Stimulated activated CD8-positive, alpha-beta memory T cell treated with anti-CD3 and anti-CD28 coated beads, Interleukin-15, amount 100 ng/mL, for 48 hours (primary cell): ENCODE measurements at regions not wholly inside any gene's neighbourhood (a gene's known extent, or its start where the extent isn't known, plus 50 kb on each side); places are given as distances from the start of the nearest gene placed in this dataset.
"Not testable (repeated sequence)": the region's sequence is repeated elsewhere in the genome, so short reads cannot be mapped to it uniquely, and the experiment has no call there.

Source experiments
- DNase-seq, 2 donors: peaks; one replicate each; pipeline ENCODE4 v3.0.0-alpha.2; 2020; ENCODE audit warnings: low read depth in 2 of 2

DNA sequence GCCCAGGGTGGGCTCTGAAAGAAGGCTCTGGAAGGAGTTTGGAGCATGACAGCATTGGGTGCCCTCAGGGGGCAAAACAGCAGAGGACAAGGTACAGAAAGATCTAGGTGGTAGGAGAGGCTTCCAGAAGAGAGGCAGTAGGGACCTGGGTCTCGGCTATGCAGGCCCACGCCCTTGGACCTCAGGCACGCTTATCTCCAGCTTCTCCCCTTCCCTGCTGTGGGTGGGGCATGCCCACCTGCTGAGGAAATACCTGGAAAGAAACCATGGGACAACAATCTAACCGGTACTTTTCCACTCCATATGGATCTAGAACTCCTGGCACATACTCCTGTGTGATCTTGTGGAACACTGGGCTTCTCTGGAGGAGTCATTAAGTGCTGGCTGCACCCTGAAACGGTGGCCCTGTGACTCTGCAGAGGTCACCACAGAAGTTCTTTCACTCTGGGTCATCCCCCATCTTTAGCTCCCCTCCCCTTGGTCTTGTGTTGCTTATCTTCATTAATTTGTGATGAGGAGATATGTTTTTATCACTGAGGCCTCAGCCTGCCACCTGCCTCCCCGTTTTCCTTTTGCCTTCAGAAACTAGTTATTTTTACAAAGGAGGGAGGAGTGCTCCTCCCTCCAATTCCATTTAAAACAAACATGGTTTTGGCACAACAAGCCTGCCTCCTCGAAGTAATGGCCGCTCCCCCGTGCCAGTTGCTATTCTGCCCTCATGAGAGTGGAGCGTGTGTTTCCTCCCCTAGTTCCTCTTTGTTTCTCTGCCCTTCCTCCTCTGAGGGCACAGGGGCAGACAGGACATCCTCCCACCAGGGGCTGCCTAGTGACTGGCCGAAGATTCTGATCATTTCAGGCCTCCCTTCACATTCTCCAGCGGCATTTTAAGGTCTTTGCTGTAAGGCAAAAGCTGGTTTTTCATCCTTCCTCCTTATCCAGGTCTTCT lies 78.0 kb upstream of the ATP5PO start:
- no peak for DNase-seq

DNA sequence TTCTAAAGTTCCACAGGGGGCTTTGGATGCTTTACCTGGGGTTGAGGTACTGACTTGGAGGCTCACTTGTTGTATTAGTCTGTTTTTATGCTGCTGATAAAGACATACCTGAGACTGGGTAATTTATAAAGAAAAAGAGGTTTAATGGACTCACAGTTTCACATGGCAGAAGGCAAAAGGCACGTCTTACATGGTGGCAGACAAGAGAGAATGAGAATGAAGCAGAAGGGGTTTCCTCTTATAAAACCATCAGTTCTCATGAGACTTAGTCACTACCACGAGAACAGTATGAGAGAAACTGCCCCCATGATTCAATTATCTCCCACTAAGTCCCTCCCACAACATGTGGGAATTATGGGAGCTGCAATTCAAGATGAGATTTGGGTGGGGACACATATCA lies 76.8 kb upstream of the ATP5PO start:
- DNase-seq: not testable (repeated sequence)

DNA sequence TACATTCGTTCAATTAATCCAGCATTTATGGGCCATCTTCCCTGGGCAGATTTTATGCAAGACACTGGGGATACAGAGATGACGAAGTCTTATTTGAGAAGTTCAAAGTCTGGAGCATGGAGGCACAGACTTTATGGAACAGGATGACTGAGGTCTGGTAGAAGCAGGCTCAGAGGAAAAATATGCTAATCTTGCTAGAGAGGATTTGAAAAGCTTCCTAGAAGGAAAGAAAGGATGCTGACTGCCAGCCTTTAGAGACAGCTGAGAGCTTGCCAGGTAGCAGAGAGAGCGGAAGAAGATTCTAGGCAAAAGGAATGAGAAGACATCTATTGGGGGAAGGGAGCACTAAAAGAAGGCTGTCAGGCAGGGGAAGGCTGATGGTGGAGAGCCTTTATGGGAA lies 75.5 kb upstream of the ATP5PO start:
- DNase-seq: no peak

DNA sequence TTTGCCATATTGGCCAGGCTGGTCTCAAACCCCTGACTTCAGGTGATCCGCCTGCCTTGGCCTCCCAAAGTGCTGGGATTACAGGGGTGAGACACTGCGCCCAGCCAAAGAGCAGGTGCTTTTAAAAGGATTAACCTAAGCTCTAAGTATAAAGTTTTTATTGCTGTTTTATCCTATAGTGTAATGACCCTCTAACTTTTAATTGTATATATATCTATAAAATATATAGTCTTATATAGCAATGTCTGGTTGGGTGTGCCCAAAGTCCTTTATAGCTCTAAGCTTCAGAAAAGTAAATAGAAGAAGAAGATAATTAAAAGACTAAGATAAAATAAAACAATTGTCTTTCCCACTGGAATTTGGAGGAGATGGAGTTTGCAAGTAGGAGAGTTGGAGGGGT lies 73.8 kb upstream of the ATP5PO start:
- no peak for DNase-seq

DNA sequence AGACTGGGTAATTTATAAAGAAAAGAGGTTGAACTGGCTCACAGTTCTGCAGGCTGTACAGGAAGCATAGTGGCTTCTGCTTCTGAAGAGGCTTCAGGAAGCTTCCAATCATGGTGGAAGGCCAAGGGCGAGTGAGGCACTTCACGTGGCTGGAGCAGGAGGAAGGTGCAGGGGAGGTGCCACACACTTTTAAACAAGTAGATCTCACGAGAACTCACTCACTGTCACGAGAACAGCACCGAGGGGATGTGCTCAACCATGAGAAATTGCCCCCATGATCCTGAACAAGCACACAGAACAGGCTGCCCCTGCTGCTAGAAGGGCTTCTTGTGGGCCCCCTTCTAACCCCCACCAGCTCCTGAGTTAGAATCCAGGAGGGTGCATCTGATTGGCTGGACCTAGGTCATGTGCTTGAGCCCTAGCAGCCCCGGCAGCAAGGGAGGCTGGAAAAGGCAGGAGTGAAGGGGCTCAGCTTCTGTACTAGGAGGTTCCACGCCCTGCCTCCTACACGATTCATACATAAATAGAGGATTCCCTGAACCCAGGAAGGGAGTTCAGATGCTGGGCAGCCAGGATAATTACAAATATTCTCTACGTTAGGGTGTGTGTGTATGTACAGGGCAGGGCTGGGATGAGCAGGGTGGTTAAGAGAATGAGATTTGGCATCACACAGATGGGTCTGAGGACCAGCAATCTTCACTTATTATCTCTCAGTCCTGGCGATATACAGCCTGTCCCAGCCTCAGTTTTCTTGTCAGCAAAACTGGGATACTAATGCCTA lies 72.8 kb upstream of the ATP5PO start:
- DNase-seq: no peak

DNA sequence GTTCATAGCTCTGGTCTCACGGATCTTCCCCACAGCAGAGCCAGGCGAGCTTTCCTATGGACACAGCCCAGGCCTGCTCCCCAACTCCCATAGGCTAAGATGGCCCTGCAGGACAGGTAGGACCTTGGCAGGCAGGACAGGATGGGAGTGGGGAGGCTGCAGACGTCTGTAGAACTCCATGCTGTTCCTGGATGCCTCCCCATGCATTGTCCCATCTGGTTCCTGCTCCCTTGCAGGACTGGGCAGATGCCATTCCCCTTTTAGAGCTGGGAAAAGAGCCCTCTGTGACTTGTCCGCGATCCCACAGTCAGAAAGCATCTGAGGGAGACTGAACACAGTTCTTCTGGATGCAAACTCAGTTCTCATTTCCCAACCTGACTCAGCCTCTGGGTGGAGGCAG lies 71.9 kb upstream of the ATP5PO start:
- DNase-seq: no peak

DNA sequence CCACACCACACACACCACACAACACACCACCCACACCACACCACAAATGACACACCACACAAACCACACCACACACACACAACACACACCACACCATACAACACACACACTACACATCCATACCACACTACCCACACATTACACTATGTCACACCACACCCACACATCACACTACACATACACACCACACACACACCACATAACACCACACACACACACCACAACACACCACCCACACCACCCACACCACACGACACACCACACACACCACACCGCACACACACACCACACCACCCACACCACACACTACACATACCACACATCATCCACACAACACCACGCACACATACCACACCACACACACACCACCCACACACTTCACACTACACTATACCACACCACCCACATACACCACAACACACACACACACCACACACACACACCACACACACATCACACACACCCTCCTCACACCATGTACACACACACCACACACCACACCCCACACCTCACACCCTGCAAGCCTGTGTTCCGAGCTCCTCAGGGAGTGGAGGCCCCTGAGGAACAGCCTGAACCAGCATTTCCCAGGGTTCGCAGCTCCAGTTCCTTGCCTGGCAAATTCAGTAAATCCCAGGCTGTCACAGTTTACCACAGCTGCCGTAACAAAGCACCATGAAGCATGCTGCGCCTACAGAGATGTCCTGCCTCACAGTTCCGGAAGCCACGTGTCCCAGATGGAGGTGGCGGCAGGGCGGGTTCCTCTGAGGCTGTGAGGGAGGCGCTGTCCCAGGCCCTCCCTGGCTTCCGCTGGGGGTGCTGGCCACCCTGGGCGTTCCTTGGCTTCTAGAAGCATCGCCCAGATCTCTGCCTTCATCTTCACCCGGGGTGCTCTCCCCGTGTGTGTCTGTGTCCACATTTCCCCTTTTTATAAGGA lies 69.8 kb upstream of the ATP5PO start:
- no peak for DNase-seq

DNA sequence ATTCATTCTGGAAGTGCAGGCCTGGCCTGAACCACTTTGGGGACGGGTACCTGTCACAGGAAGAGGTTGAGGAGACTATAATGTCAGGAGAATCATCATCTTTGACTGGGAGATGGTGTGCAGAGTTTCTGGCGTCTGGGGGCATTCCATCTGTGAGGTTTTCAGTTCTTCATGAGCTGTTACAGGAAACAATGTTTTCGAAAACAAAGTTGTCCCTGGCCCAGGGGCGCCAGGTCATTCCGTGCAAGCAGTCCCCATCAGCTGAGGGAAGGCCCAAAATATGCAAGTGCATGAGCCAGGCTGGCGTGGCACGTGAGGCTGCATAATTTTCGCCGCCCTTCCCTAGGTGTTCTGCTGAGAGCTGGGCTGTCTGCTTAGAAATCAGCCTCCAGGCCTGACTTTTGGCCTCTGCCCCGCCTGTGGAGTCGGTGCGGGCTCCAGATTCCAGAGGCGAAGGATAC lies 68.4 kb upstream of the ATP5PO start:
- no peak for DNase-seq

DNA sequence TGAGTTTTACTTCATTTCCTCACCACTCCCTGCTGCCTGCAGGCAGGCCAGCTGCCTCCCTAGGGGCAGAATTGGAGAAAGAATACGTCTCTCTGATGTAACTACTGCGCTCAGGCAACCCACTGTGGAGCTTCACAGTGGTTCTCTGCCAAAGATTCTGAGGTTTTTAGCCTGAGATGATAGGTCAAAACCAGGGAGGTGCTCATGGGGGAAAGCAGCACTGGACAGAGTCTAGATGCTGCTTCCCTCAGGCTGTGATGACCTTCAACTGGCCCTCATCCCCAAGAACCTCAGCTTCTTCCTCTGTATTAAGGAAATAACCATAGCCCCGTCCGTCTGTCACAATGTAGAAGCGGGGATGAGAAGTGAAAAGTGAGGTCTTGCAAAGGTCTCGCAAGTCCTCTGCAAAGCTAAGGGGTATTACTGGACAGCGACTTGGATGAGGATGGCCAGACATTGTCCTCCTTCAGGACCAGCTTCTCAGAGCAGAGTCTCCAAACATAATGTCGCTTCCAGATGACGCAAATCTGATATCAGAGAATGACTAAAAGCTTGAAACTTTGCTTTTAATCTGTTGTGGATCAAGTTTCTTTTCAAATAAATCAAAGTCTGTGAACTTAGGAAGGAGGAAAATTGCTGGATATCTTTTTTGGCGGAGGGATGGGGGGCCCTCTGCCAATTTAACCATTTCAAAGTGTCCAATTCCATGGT lies 65.9 kb upstream of the ATP5PO start:
- no peak for DNase-seq

DNA sequence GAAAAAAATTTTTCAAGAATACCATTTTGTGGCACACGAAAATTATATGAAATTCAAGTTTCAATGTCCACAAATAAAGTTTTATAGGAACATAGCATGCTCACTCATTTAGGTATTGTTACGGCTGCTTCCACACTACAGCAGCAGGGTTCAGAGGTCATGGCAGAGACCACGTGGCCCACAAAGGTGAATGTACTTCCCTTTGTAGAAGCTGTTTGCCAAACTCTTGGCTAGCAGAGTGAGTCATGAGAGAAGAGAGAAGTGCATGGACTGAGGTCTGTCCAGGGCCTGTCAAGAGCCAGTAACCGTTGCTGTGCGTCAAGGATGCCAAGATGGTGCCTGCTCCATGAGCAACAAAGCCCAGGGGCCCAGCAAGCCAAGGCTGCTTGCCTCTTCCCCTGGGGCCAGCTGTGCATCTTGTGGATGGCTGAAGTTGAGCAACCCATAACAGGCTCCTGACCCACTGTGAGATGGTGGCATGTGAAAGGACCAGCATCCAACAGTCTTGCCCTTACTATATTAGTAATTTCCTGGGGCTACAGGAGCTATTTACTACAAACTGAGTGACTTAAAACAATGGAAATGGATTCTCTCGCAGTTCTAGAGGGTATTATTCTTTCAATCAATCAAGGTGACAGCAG lies 64.8 kb upstream of the ATP5PO start:
- DNase-seq: no peak

DNA sequence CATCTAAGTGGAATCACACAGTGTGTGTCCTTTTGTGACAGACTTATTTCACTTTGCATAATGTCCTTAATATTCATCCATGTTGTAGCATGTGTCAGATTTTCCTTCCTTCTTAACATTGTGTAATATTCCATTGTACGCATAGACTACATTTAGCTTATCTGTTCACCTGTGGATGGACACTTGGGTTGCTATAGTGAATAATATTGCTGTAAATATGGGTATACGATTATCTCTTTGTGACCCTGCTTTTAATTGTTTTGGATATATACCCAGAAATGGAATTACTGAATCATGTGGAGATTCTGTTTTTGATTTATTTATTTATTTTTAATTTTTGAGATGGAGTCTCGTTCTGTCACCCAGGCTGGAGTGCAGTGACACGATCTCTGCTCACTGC lies 63.0 kb upstream of the ATP5PO start:
- no peak for DNase-seq

DNA sequence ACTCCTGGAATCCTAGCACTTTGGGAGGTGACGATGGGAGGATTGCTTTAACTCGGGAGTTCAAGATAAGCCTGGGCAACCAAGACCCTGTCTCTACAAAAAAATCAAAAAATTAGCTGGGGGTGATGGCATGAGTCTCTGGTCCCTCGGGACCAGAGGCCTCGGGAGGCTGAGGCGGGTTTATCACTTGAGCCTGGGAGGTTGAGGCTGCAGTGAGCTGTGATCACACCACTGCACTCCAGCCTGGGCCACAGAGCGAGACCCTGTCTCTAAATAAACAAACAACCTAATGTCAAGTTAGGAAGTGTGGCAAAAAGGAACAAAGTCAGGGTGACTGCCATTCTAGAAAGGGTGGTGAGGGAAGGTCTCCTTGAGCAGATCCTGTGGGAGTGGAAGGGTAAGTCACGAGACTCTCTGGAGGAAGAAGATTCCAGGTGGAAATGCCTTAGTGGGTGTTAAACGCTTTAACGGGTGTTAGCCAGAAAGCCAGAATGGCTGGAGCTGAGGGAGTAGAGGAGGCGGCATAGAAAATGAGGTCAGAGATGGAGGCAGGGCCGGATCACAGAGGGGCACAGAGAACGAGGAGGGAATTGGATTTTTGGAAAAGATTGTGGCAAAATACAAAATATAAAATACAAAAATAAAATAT lies 62.2 kb upstream of the ATP5PO start:
- DNase-seq: no peak

DNA sequence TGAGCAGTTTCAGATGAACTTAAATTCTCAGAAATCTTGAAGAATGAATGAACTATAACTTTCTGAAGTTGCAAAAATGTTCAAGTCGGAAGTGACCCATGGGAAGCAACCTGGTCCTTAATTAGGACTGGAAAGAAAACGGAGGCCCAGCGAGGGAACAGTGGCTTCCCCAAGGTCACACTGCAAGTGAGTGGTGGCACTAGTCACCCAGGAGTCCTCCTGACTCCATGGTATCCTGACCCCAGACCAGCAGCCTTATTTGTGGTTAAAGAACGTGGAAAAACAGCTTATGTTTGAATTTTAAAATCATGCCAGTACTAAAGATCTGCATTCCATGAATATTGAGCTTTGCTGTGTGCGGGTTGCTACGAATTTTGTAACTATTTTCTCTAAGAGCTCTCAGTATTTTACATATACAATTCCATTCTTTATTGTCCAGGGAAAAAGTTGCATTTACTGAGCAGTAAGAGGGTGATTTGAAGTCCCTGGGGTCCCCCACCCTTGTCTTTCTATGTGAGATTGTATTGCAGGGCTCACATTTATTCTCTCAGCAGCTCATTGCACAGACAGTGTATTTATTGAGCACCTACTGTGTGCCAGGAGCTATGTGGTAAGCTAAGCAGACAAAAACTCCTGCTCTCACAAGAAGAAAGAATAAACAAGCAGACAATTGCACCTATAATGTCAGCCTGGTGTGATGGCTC lies 61.6 kb upstream of the ATP5PO start:
- no peak for DNase-seq

DNA sequence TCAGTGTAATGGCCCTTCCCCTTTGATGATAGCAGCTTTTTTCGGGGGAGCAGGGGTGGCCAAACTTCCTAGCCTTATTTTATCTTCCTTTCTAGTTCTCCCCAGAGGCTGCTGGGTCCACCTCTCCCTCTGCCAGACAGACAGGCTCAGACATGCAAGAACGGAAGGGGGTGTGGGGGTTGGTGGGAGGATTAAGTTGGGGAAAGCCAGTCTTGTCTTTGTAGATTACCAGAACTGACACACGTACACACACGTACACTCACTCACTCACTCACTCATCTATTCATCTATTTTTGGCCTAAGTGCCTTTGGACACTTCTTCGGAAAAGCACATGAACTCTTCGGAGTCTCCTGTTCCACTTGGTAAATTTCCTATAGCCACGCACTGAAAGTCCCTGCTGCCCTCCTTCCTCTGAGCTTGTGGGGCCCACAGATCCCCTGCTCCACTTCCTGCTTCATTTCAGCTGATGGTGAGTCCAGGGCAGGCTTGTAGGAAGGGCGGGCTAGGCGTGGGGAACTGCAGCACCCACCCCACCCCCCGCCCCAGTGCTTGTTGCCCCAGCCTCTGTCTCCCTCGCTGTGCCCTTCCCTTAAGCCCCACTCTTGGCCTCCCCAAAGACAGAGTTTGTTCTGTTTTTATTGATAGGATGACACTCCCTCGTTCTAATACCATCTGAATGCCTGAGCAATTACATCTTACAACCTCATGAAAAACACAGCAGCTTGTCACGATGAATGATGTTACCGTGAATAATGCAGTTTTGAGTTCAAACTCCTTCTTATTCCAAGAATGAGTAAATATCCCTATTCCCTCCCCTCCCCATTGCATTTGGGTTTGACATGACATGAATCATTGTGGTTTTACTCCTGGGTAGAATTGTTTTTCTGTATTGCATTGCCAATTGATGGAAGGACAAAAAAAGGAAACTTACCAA lies 60.7 kb upstream of the ATP5PO start:
- peak in 1 of 2 donors; percentile 28 for DNase-seq

DNA sequence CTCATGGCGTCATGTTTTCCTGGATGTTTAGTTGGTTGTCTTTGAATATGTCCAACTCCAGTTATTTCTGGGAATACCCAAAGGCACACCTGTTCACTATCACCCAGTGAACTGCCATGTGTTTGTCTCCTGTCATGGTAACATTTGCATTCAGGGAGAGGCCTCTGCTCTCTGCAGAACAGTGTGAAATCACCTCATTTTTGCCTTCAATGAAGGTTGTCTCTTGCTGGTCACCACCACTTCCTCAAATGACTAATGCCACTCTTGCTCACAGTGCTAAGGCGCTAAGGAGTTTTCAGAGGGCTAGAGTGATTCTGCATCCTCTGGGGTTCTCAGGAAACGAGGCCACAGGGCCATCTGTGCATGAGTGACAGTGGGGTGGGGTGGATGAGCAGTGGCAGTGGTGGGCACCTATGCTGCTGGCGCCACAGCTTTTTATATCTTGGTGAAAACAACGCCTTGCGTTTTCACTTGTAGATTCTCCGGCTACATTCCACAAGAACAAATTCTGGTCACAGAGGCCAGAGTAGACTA lies 60.0 kb upstream of the ATP5PO start:
- DNase-seq: peak; percentile 66 to 76

DNA sequence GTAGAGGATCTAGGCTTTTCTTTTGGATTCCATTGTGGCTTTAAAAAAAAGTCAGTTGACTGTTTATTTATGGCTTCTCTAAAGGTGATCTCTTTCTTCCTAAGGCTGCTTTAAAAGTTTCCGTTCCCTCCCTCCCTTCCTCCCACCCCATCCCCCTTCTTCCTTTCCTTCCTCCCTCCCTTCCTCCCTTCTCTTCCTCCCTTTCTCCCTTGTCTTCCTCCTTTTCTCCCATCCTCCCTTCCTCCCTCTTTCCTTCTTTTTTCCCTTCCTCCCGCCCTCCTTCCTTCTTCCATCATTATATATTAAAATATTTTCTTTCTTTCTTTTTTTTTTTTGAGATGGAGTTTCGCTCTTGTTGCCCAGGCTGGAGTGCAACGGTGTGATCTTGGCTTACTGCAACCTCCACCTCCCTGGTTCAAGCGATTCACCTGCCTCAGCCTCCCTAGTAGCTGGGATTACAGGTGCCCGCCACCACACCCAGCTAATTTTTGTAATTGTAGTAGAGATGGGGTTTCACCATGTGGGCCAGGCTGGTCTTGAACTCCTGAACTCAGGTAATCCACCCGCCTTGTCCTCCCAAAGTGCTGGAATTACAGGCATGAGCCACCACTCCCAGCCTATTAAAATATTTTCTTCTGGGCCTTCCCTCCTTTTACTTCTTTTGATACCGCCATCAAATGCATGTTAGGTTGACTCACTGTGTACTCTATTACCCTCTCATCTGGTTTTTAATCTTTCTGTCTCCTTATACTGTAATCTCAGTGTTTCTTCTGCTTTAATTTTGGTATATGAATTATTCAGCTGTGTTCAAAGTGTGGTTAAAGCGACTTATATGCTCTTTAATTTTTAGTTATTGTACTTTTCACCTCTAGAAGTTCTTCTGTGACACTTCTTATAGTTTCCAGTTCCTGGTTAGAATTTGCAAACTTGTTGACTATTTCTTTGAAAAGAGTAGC lies 59.2 kb upstream of the ATP5PO start:
- no peak for DNase-seq

DNA sequence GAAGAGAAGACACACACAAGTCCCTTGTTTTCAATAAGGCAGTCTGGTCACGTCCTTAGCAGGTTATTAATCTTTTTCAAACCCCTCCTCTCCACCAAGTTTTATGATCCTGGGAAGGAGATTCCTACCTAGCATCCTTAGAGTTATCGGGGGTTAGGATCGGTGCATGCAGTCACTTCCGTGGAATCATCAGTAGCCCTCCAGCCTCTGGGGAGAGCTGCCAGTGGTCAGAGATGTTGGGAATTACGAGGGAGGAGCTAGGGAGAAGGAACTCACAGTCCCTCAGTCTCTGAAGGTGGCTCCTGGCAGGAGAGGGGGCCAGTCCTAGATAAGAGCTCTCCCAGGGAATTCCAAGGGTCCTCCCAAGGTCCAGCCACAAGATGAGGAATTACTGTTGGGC lies 57.7 kb upstream of the ATP5PO start:
- no peak for DNase-seq
